SK-N-MC (cell line): ENCODE measurements at regions not wholly inside any gene's neighbourhood (a gene's known extent, or its start where the extent isn't known, plus 50 kb on each side); places are given as distances from the start of the nearest gene placed in this dataset.

Experiments
- EZH2 ChIP-seq: fragments of 200-600 bp; sonication (generic); IDR thresholded peaks from one replicate; pipeline ENCODE4 v1.6.1; 2017; ENCODE audit warnings: antibody characterized with exemption
- POLR2AphosphoS5 ChIP-seq: IDR thresholded peaks from 2 replicates; pipeline ENCODE4 v1.6.1; 2012; ENCODE audit warnings: mild to moderate bottlenecking, low read depth, low read length, borderline replicate concordance

GRCh38 chr6:168138436-168138835, 59.4 kb upstream of the FRMD1 start:
- TF ChIP-seq POLR2AphosphoS5: no peak
- no peak for TF ChIP-seq EZH2
